Activated T-helper 1 cell treated with Interleukin-2 at 50 U/mL for 16 hours (primary cell): ENCODE measurements at regions not wholly inside any gene's neighbourhood (a gene's known extent, or its start where the extent isn't known, plus 50 kb on each side); places are given as distances from the start of the nearest gene placed in this dataset.

Experiments used
- DNase-seq: peaks from one replicate; pipeline ENCODE4 v3.0.0-alpha.2; 2020; ENCODE audit warnings: low read depth

GRCh38 chr15:93482731-93483130 is 393.7 kb upstream of the RGMA start:
- no peak for DNase-seq

GRCh38 chr15:93479715-93480114 is 390.7 kb upstream of the RGMA start:
- no peak for DNase-seq

GRCh38 chr15:93478947-93479346 is 389.9 kb upstream of the RGMA start:
- DNase-seq = no peak

GRCh38 chr15:93477721-93478120 is 388.7 kb upstream of the RGMA start:
- DNase-seq = no peak

GRCh38 chr15:93477188-93477587 is 388.2 kb upstream of the RGMA start:
- DNase-seq = no peak

- no peak for DNase-seq
Measured at GRCh38 chr15:93476491-93477177, 387.6 kb upstream of the RGMA start.

GRCh38 chr15:93474728-93475127 is 385.7 kb upstream of the RGMA start:
- DNase-seq = no peak

- no peak for DNase-seq
Measured at GRCh38 chr15:93469994-93470393, 381.0 kb upstream of the RGMA start.

- no peak for DNase-seq
Measured at GRCh38 chr15:93467337-93467736, 378.3 kb upstream of the RGMA start.

GRCh38 chr15:93466380-93466779 is 377.4 kb upstream of the RGMA start:
- no peak for DNase-seq

GRCh38 chr15:93462690-93463089 is 373.7 kb upstream of the RGMA start:
- no peak for DNase-seq

GRCh38 chr15:93460717-93461116 is 371.7 kb upstream of the RGMA start:
- DNase-seq = no peak

- DNase-seq = no peak
Measured at GRCh38 chr15:93459396-93459795, 370.4 kb upstream of the RGMA start.

- no peak for DNase-seq
Measured at GRCh38 chr15:93458597-93458996, 369.6 kb upstream of the RGMA start.

- DNase-seq = no peak
Measured at GRCh38 chr15:93454788-93455187, 365.8 kb upstream of the RGMA start.

GRCh38 chr15:93452537-93453211 is 363.7 kb upstream of the RGMA start:
- no peak for DNase-seq

GRCh38 chr15:93451822-93452221 is 362.8 kb upstream of the RGMA start:
- no peak for DNase-seq

GRCh38 chr15:93451265-93451664 is 362.3 kb upstream of the RGMA start:
- no peak for DNase-seq

- DNase-seq = no peak
Measured at GRCh38 chr15:93449798-93450197, 360.8 kb upstream of the RGMA start.

GRCh38 chr15:93438310-93438709 is 349.3 kb upstream of the RGMA start:
- no peak for DNase-seq

GRCh38 chr15:93432474-93432873 is 343.5 kb upstream of the RGMA start:
- DNase-seq = no peak

GRCh38 chr15:93428807-93429351 is 339.9 kb upstream of the RGMA start:
- DNase-seq = no peak

- DNase-seq = no peak
Measured at GRCh38 chr15:93428150-93428549, 339.1 kb upstream of the RGMA start.

GRCh38 chr15:93424131-93424530 is 335.1 kb upstream of the RGMA start:
- DNase-seq = no peak
